ENCODE measurements at regions not wholly inside any gene's neighbourhood (a gene's known extent, or its start where the extent isn't known, plus 50 kb on each side); places are given as distances from the start of the nearest gene placed in this dataset.
"Not testable (repeated sequence)": the region's sequence is repeated elsewhere in the genome, so short reads cannot be mapped to it uniquely, and the experiment has no call there.

DNA sequence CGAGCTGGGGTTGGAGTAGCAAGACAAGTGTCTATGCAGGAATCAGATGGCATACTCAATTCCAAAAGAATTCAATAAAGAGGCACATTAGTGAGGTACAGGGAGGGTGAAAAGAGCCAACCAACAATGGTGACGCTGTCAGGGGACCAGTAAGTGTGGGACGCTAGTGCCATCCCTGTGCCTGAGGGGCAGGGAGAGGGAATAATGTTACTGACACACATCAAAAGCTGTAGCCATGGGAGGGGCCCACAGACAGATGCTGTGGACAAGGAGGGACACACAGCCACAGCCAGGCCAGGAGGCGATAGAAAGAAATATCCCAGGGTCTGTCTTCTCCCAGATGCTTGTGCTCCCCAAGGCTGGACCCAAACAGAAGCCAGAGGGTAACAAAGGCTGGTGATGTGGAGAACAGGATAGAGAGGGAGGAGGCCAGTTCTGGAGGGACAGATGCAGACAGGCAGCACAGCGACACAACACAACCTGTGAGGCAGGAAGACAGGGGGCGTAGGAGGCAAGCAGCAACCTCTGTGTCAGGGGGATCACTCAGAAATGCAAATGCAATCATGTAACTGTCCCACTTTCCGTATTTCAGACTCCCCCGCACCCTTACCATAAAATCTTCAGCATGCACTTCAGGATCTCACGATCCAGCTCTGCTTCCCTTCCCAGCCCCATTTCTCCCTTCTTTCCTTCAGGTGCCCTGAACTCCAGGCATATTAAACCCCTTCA lies 240.5 kb upstream of the FZD8 start:
- no peak for DNase-seq (ENCODE audit: low read depth in 2 of 3, low spot score in 1 of 3)

GRCh38 chr10:35881320-35881719 lies 239.2 kb upstream of the FZD8 start:
- no peak for DNase-seq (ENCODE audit: low read depth in 2 of 3, low spot score in 1 of 3)

DNA sequence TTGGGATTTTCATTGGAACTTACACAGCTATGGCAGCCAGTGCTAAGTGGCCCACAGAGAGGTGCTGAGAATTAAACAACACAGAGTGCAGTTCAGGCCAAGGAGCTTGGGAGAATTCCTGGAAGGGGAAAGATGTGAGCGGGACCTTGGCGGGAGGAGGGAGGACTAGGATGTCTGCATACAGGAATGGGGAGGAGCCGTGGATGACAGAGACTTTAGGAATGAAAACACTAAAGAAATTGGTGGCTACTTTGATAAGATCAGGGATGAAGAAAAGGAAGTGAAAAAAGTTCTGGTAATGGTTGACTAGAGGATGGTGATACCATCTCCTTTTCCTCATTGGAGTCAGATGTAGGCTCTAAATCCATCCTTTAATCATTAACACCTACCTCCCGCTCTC lies 234.2 kb upstream of the FZD8 start:
- DNase-seq (ENCODE audit: low read depth in 2 of 3, low spot score in 1 of 3) = no peak

DNA sequence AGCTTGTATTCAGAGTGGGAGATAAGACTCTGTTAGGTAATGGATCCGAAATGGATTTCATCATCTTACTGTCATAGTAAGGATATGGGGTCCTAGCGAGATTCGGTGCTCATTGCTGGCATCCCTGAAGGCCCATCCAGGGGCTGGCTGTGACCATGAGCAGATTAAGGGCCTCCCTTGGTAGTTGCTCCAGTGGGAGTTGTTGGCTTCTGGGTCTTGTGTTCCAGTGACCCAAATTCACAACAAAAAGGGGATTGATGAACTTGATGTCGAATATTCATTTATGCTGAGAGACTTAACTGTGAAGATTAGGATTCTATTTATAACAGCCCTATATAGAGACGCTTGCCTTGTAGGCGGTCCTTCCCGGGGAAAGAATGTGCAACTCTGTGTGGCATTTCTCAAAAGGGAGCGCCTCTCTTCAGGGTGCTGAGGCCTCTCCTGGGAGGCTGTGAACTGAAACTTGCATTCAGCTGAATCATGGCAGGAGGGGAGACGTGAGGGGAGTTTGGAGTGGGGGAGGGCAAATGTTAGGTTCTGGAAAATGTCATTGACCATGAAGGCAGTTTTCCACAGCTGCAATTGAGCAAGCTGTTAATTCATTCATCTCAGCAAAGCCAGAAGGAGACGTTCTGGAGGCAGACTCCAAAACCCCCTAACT lies 233.1 kb upstream of the FZD8 start:
- no peak for DNase-seq (ENCODE audit: low read depth in 2 of 3, low spot score in 1 of 3)

GRCh38 chr10:35874311-35875015 lies 232.4 kb upstream of the FZD8 start:
- no peak for DNase-seq (ENCODE audit: low read depth in 2 of 3, low spot score in 1 of 3)

DNA sequence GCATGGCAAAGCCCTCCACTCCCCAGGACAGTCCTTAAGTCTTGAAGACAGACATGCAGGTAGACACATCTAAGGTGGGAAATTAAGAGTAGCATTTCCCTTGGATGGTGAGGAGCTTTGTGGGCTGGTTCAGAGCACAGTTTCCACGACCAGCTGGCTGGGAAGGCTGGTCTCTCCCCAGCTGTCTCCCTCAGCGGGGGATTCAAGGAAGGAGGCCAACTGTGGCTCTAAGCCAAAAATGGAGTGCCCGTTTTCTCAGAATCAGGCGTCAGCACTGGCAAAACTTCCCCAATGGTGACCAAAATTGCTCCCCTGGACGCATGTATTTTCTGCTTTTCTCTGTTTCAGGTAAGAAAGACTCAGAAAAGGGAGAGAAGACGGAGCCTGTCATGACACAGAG lies 230.6 kb upstream of the FZD8 start:
- DNase-seq (ENCODE audit: low read depth in 2 of 3, low spot score in 1 of 3) = no peak

DNA sequence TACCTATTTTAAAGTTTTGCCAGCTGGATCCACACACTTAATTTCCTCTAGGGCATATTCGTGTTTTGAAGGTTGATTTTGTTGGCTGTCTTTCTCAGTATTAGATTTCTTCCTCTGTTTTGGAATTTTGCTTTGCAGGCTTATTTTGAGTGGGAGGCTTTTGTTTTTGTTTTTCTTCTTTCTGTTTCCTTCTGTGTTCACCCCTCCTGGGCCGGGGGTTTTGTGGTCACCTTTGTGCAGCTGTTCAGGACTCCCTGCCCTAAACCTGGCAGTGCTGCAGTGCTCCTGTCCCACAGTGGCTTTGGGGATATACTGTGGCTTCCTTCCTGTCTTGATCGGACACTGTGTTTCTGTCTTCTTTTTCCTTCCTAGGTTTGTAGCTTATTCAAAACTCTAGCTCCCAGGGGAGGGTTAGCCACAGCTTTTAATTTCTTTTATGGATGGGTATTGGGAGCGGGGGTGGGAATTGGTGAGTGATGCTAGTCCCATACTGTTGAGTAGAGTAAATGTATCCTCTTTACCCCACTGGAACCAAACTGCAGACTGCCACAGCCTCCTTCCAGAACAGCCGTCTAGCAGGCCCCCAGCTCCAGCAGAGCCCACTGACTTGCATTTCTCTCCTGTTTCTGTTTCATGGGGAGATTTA lies 228.7 kb upstream of the FZD8 start:
- no peak for DNase-seq (ENCODE audit: low read depth in 2 of 3, low spot score in 1 of 3)

DNA sequence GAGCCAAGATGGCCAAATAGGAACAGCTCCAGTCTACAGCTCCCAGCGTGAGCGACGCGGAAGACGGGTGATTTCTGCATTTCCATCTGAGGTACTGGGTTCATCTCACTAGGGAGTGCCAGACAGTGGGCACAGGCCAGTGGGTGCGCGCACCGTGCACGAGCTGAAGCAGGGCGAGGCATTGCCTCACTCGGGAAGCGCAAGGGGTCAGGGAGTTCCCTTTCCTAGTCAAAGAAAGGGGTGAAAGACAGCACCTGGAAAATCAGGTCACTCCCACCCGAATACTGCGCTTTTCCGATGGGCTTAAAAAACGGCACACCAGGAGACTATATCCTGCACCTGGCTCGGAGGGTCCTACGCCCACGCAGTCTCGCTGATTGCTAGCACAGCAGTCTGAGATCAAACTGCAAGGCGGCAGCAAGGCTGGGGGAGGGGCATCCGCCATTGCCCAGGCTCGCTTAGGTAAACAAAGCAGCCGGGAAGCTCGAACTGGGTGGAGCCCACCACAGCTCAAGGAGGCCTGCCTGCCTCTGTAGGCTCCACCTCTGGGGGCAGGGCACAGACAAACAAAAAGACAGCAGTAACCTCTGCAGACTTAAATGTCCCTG lies 216.7 kb upstream of the FZD8 start:
- not testable (repeated sequence) for DNase-seq (ENCODE audit: low read depth in 2 of 3, low spot score in 1 of 3)

- DNase-seq (ENCODE audit: low read depth in 2 of 3, low spot score in 1 of 3) = no peak
Measured at GRCh38 chr10:35857860-35858259, 215.8 kb upstream of the FZD8 start.

DNA sequence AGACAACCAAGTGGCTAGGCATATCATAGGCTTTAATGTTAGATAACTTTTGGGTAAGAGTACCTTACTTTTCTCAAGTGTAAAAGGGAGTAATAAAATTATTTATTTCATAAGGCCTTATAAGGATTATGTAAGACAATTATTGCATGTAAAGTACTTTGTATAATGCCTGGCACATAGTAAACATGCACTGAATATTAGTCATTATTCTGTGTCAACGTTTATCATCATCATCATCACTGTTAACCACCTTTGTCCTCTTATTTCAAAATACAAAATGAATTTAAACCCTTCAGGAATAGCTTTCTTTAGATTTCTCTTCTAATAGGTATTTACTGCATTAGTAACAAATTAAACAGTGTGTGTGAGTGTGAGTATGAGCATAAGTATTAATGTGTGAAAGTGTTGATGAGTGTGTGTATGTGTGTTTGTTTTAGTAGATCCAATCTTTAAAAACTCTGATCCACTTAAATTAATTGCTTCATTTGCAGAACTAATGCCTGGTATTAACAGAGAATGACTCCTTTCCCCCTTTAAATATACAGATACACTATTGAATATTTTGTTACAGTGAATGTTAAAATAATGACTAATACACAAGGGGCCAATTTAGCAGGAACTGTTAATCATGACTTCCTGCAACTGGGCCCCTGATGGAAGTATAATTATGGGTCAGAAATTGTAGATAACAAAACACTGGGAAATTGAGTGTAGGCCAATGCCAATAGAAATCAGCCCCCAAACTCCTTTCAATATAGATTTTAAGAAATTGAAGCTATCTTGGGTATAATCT lies 213.3 kb upstream of the FZD8 start:
- DNase-seq (ENCODE audit: low read depth in 2 of 3, low spot score in 1 of 3) = no peak

DNA sequence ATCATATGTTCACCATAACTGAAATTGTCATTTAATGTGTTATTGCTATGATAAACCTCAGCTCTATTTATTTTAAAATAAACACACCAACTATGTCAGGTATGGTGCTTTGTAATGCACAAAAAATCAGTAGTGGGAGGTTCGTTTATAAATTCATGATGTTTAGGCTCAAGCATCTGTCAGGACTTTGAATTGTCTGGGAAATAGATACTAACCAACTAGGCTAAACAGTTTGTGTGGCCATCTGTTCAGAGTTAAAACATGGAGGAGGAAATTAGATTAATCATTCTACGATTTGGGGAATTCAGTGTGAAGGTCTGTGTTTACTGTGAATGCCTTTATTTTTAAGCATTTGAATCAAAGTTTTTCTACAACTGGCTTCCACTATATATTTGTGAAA lies 212.6 kb upstream of the FZD8 start:
- DNase-seq (ENCODE audit: low read depth in 2 of 3, low spot score in 1 of 3) = no peak

- DNase-seq (ENCODE audit: low read depth in 2 of 3, low spot score in 1 of 3) = no peak
Measured at GRCh38 chr10:35852721-35853120, 210.6 kb upstream of the FZD8 start.

- DNase-seq (ENCODE audit: low read depth in 2 of 3, low spot score in 1 of 3) = no peak
Measured at GRCh38 chr10:35848412-35848811, 206.3 kb upstream of the FZD8 start.

DNA sequence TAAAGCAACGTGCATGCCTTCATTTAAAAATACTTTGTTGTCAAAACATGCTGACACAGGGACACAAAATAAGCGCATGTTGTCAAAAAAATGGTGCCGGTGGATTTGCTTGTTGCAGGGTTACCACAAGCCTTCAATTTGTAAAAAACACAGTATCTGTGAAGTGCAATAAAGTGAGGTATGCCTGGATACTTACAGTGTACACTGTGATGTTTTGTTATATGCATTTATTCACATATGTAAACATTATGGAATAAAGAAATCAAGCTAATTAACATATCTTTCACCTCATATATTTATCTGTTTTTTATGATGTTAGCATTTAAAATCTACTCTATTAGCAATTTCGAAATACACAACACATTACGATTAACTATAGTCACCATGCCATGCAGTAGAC lies 202.6 kb upstream of the FZD8 start:
- no peak for DNase-seq (ENCODE audit: low read depth in 2 of 3, low spot score in 1 of 3)

DNA sequence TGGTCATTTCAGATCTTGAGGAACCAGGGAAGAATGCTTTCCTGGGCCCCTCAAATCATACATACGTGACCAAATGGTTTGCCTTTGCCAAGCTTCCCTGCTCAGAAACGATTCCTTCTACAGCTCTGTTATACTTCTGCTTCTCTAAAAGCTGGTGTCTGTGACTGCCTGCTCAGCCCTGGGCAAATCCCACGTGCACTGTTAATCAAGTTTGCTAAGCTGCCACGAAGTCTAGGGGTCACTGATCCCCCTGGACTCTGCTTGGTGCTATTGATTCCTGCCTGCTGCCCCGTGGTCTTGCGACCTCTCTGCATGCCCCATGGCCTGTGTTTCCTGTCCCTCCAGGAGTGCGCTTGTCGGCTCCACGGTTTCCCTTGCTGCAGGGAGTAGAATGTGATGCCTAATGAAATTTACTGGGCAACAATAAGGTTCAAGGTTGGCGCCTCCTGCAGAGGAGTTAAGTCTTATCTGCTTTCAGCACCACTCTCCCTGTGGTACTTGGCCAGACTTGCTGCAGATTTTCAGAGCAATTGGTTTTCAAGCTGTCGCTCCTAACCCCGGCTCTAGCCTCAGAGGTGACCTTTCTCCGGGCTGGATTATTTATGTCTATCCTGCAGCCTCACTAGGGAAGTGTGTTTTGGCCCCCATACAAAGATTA lies 201.6 kb upstream of the FZD8 start:
- no peak for DNase-seq (ENCODE audit: low read depth in 2 of 3, low spot score in 1 of 3)

DNA sequence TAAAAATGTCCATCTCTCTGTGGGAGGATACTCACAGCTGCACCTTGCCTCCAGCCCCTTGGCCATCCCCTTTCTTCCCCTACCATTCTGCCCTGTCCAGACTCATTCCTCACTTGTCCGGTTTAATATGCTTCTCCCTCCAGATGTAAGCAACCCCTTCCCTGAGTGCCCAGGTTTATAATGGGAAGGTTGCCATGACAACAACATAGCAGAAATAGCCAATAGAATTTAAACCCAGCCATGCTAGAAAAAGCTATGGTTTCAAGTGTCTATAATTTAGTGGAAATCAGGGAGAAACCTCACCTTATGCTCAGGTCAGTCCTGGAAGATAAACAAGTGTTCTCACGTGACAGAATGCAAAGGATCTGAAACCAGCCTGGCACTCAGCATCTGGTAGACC lies 196.0 kb upstream of the FZD8 start:
- no peak for DNase-seq (ENCODE audit: low read depth in 2 of 3, low spot score in 1 of 3)

- no peak for DNase-seq (ENCODE audit: low read depth in 2 of 3, low spot score in 1 of 3)
Measured at GRCh38 chr10:35835545-35835944, 193.4 kb upstream of the FZD8 start.

- no peak for DNase-seq (ENCODE audit: low read depth in 2 of 3, low spot score in 1 of 3)
Measured at GRCh38 chr10:35834877-35835494, 192.9 kb upstream of the FZD8 start.

GRCh38 chr10:35827783-35828182 lies 185.7 kb upstream of the FZD8 start:
- no peak for DNase-seq (ENCODE audit: low read depth in 2 of 3, low spot score in 1 of 3)

DNA sequence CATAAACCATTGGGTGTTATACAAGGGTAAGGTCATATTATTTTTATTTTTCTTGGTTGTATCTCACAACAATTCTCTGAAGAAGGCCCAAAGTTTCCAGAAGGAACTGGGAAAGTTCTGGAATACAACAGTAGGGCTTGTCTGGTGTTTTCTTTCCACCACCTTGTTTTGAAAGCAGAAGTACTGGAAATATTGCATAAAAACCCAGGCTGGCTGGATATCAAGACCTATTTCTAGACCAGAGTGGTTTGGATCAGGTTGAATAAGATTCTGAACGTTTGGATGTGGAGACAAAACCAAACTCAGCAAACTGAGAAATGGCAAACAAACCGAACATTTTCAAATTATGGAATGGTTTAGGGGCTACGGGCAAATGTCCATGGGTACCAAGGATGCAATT lies 182.6 kb upstream of the FZD8 start:
- no peak for DNase-seq (ENCODE audit: low read depth in 2 of 3, low spot score in 1 of 3)
